ENCODE measurements at regions not wholly inside any gene's neighbourhood (a gene's known extent, or its start where the extent isn't known, plus 50 kb on each side); places are given as distances from the start of the nearest gene placed in this dataset.

DNA sequence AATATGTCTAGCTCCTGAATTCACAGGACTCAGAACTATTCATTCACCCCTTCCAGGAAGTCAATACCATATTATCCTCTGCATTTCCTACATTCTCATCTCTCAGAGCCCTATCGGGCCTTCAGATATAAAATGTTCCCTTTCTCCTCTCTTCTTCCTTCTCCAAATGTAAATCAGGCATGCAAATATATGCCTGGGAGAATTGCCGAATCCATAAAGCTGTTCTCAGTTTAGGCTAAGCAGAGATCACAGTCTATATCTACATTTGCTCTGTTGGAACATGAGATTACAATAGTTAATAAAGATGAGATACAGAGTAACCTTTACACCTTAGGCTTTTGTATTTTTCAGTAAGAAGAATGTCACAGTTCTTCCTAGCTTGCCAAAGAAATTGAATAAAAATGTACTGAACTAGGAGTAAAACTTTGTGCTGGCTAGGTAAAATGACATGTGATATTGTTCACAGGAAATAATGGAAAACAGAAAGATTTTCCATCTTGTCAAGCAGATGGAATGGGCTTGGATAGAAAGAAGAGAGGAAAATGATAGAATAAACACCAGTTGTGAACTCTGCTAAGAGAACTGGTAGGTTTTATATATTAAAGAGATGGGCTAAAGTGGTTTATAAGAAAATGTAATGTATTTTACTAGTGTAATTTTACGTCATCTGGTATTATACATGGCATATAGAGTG, 161.5 kb downstream of the NRIP1 start:
- no peaks in the 10 kb centered on the region for H3K27me3 ChIP-seq (ENCODE audit: insufficient read depth, low read length)
- no peak overlapping the region for H2BK12ac ChIP-seq (ENCODE audit: insufficient read length, low read depth, low read length)
- H2BK20ac ChIP-seq (ENCODE audit: low read depth, low read length, poor library complexity, severe bottlenecking) = no peak overlapping the region
- no peaks in the 10 kb centered on the region for H3K9me3 ChIP-seq (ENCODE audit: control insufficient read depth, low read depth, low read length)
- no peak overlapping the region for H2AK5ac ChIP-seq (ENCODE audit: insufficient read length, low read length)
- H4K5ac ChIP-seq (ENCODE audit: insufficient read length, low read depth, low read length) = no peak overlapping the region
- H3T11ph ChIP-seq (ENCODE audit: low read length) = no peak overlapping the region
- no peak overlapping the region for H3K56ac ChIP-seq (ENCODE audit: insufficient read length, low read depth, low read length)
- no peak overlapping the region for H2BK120ac ChIP-seq (ENCODE audit: low read depth, low read length, poor library complexity, severe bottlenecking)
- no peaks in the 10 kb centered on the region for H4K20me1 ChIP-seq (ENCODE audit: control insufficient read depth, insufficient read depth, insufficient read length)
- Mint-ChIP-seq H3K36me3 (ENCODE audit: insufficient read depth in 1 of 3, low read depth in 3 of 3) (no peaks in the 10 kb centered on the region), H3K4me1 (peaks cover 0 to under 1% of the 10 kb centered on the region in 2 experiments; a peak in 1 of 4 replicates), H3K27ac (no peak overlapping the region), H3K4me3 (no peak overlapping the region), H3K9me3 (no peaks in the 10 kb centered on the region), H3K27me3 (ENCODE audit: low read depth) (no peaks in the 10 kb centered on the region)
- 100% methylated on average over 1 of the region's 3 CpGs for WGBS (ENCODE audit: extremely low coverage, insufficient read length, low lambda C conversion rate)
- H2AFZ ChIP-seq (ENCODE audit: low read length) = no peak overlapping the region
- no peak overlapping the region for H3K18ac ChIP-seq (ENCODE audit: insufficient read length, low read depth, low read length)
- no peak overlapping the region for H3K4ac ChIP-seq (ENCODE audit: low read depth, low read length)
- H2BK15ac ChIP-seq (ENCODE audit: low read depth, low read length) = no peak overlapping the region
- H3K27ac ChIP-seq (ENCODE audit: insufficient read length, low read depth, low read length) = no peak overlapping the region
- H3K4me1 ChIP-seq (ENCODE audit: insufficient read depth, low read length) = no peaks in the 10 kb centered on the region
- H3K9ac ChIP-seq (ENCODE audit: extremely low read depth, insufficient read length, low read length) = no peak overlapping the region
- H3K79me2 ChIP-seq (ENCODE audit: insufficient read depth, low read length) = no peaks in the 10 kb centered on the region
- no peak overlapping the region for H3K14ac ChIP-seq (ENCODE audit: insufficient read depth, low read length)
- H3K4me2 ChIP-seq (ENCODE audit: insufficient read depth, insufficient read length, low read length) = no peak overlapping the region
- TF ChIP-seq CTCF (conservative IDR thresholded peaks at IDR 0.05) = no peak
- no peaks in the 10 kb centered on the region for H3K79me1 ChIP-seq (ENCODE audit: insufficient read depth, low read depth, low read length, poor library complexity, severe bottlenecking)
- no peak for DNase-seq
- H3K23me2 ChIP-seq (ENCODE audit: insufficient read length, low read depth, low read length, poor library complexity, severe bottlenecking) = no peaks in the 10 kb centered on the region
- no peak overlapping the region for H3K23ac ChIP-seq (ENCODE audit: insufficient read length, low read depth, low read length)
- H4K91ac ChIP-seq (ENCODE audit: insufficient read length, low read depth, low read length) = no peak overlapping the region
- no peak overlapping the region for H4K8ac ChIP-seq (replicated peaks; ENCODE audit: insufficient read length, low read depth, low read length)
- H2BK5ac ChIP-seq (ENCODE audit: insufficient read length, low read length) = no peak overlapping the region

All from H9 (cell line).